WTC11 (cell line): ENCODE measurements at regions not wholly inside any gene's neighbourhood (a gene's known extent, or its start where the extent isn't known, plus 50 kb on each side); places are given as distances from the start of the nearest gene placed in this dataset.

Experiments used
- ZBTB21 ChIP-seq: sonication (generic); formaldehyde crosslinking; IDR thresholded peaks from 2 replicates; pipeline ENCODE4 v1.8.1; 2023; ENCODE audit warnings: mild to moderate bottlenecking, missing genetic modification reagents, borderline replicate concordance

- TF ChIP-seq ZBTB21 = no peak
These were observed 49.7 kb upstream of the TIAM2 start (continued) for GRCh38 chr6:154945271-154945890.
